GM12878 (cell line): ENCODE measurements at regions not wholly inside any gene's neighbourhood (a gene's known extent, or its start where the extent isn't known, plus 50 kb on each side); places are given as distances from the start of the nearest gene placed in this dataset.

Experiments used
- ATAC-seq: fragments of 200-7000 bp; cut with Tn5 transposase; 3 replicates; pipeline ENCODE4 v1.9.1; 2020; ENCODE audit warnings: mild to moderate bottlenecking, moderate library complexity
- BruUV-seq: library from RNA; stranded (reverse); fragments of 400-500 nt; replicated peaks from 2 replicates; lab custom pipeline; 2021; lab: Mats Ljungman, UMichigan
- CTCF ChIA-PET: fragments of 300-600 bp; sonication (Branson Sonifier 250); formaldehyde crosslinking; extraction: SDS; loops from one replicate; lab custom pipeline; 2021; ENCODE audit warnings: inconsistent platforms; lab: Yijun Ruan, JAX
- POLR2A ChIA-PET: fragments of 350-600 bp; formaldehyde crosslinking; extraction: SDS; loops from one replicate; lab custom pipeline; 2021; ENCODE audit warnings: inconsistent platforms; lab: Charles Lee
- RAD21 ChIA-PET: fragments of 300-600 bp; sonication (Branson Sonifier 250); formaldehyde crosslinking; loops from one replicate; lab custom pipeline; 2023; ENCODE audit warnings: antibody characterized with exemption; ENCODE audit not compliant: unreplicated experiment; lab: Charles Lee
- SMC1A ChIA-PET: fragments of 300-600 bp; sonication (Branson Sonifier 250); formaldehyde crosslinking; loops from one replicate; lab custom pipeline; 2023; ENCODE audit not compliant: unreplicated experiment, uncharacterized antibody; lab: Charles Lee
- DNase-seq: peaks from one replicate; pipeline ENCODE4 v3.0.0-alpha.2; 2011; ENCODE audit warnings: low read depth, low spot score
- FAIRE-seq: peaks from 3 replicates; lab custom pipeline; 2011; peaks lifted over from hg19 to GRCh38; lab: Jason Lieb, UNC
- H2AFZ ChIP-seq: 2 replicates; pipeline ENCODE4 v1.6.0; 2011; ENCODE audit warnings: low read depth, low read length, control low read depth; ENCODE audit not compliant: control insufficient read depth
- H3K27ac ChIP-seq: 2 replicates; pipeline ENCODE4 v1.5.1; 2011; ENCODE audit warnings: control low read depth; ENCODE audit not compliant: control insufficient read depth, insufficient read depth
- H3K27me3 ChIP-seq, 2 experiments: replicated peaks in 1 of 2; 2 replicates each; pipeline versions ENCODE4 v1.6.0 to v1.6.1; 2011; ENCODE audit warnings: low read length in 1 of 2; ENCODE audit not compliant: control insufficient read depth in 2 of 2, insufficient read depth in 2 of 2
- H3K36me3 ChIP-seq, 2 experiments: 2 replicates each; pipeline ENCODE4 v1.5.1; 2011; ENCODE audit warnings: low read length in 1 of 2; ENCODE audit not compliant: control insufficient read depth in 2 of 2, insufficient read depth in 2 of 2
- H3K4me1 ChIP-seq: 2 replicates; pipeline ENCODE4 v1.6.1; 2011; ENCODE audit warnings: mild to moderate bottlenecking, low read length, moderate library complexity, mixed read lengths; ENCODE audit not compliant: control insufficient read depth, insufficient read depth
- H3K4me2 ChIP-seq: 2 replicates; pipeline ENCODE4 v1.6.0; 2011; ENCODE audit warnings: control low read depth; ENCODE audit not compliant: control insufficient read depth, insufficient read depth
- H3K4me3 ChIP-seq: fragments of 200-600 bp; sonication (generic); 2 replicates; pipeline ENCODE4 v1.5.1; 2016
- H3K79me2 ChIP-seq: 2 replicates; pipeline ENCODE4 v1.6.0; 2011; ENCODE audit warnings: low read length; ENCODE audit not compliant: control insufficient read depth, insufficient read depth
- H3K9ac ChIP-seq: 2 replicates; pipeline ENCODE4 v1.8.0; 2011; ENCODE audit warnings: low read length, control low read depth, mixed read lengths; ENCODE audit not compliant: control insufficient read depth, insufficient read depth
- H3K9me3 ChIP-seq: replicated peaks from 3 replicates; pipeline ENCODE4 v1.5.1; 2011; ENCODE audit warnings: mild to moderate bottlenecking, low read length; ENCODE audit not compliant: control insufficient read depth, insufficient read depth
- H4K20me1 ChIP-seq: 2 replicates; pipeline ENCODE4 v1.6.0; 2011; ENCODE audit not compliant: control insufficient read depth, insufficient read depth
- BMI1 ChIP-seq: fragments of 450-650 bp; IDR thresholded peaks from 2 replicates; pipeline ENCODE4 v1.6.1; 2016; ENCODE audit warnings: mild to moderate bottlenecking, moderate library complexity, borderline replicate concordance
- HDAC6 ChIP-seq: fragments of 200-600 bp; sonication (generic); IDR thresholded peaks from one replicate; pipeline ENCODE4 v1.8.0; 2017; ENCODE audit warnings: antibody characterized with exemption; ENCODE audit not compliant: unreplicated experiment
- IKZF2 ChIP-seq, 2 experiments: fragments of 450-650 bp; IDR thresholded peaks; 2 replicates each; pipeline ENCODE4 v1.6.1; 2017; ENCODE audit warnings: mild to moderate bottlenecking in 2 of 2, moderate library complexity in 2 of 2
- KLF5 ChIP-seq: fragments of 450-650 bp; IDR thresholded peaks from 2 replicates; pipeline ENCODE4 v1.6.1; 2014; ENCODE audit warnings: mild to moderate bottlenecking; ENCODE audit not compliant: partially characterized antibody
- SMAD5 ChIP-seq: IDR thresholded peaks from 2 replicates; pipeline ENCODE4 v1.6.1; 2016; ENCODE audit warnings: antibody characterized with exemption, low read depth
- SUPT20H ChIP-seq: IDR thresholded peaks from 2 replicates; pipeline ENCODE4 v1.6.1; 2011; ENCODE audit warnings: low read depth, mild to moderate bottlenecking, low read length, moderate library complexity, borderline replicate concordance; ENCODE audit not compliant: control insufficient read depth
- TBL1XR1 ChIP-seq: IDR thresholded peaks from 2 replicates; pipeline ENCODE4 v1.6.1; 2012; ENCODE audit warnings: low read depth, low read length, improper control_type of control experiment
- ZBTB40 ChIP-seq: fragments of 450-650 bp; IDR thresholded peaks from 2 replicates; pipeline ENCODE4 v1.6.1; 2016; ENCODE audit warnings: mild to moderate bottlenecking, moderate library complexity, borderline replicate concordance
- in situ Hi-C: fragments of 300-500 bp; cut with MboI; formaldehyde crosslinking; loops from 9 replicates; pipeline ENCODE4 v1.14.3; 2018; ENCODE audit warnings: mixed read lengths
- intact Hi-C: fragments of 100-400 bp; cut with micrococcal nuclease; formaldehyde crosslinking; loops from one replicate; pipeline ENCODE4 v1.14.2; 2022; ENCODE audit not compliant: unreplicated experiment
- TF ChIP-seq, protein P1 (sequence below): fragments of 150-350 bp; IDR thresholded peaks from 2 replicates; pipeline ENCODE4 v1.6.1; 2014; ENCODE audit warnings: mild to moderate bottlenecking, low read depth, low read length
- TF ChIP-seq, protein P2 (sequence below): fragments of 450-650 bp; IDR thresholded peaks from 2 replicates; pipeline ENCODE4 v1.6.1; 2017; ENCODE audit warnings: mild to moderate bottlenecking, low read depth, inconsistent platforms; ENCODE audit not compliant: poor library complexity, severe bottlenecking
- TF ChIP-seq, protein P3 (sequence below): fragments of 450-650 bp; IDR thresholded peaks from 2 replicates; pipeline ENCODE4 v1.6.1; 2017; ENCODE audit warnings: antibody characterized with exemption, mild to moderate bottlenecking, moderate library complexity

GRCh38 chr4:30094887-30095286 is 625.3 kb upstream of the PCDH7 start (continued):
- TF ChIP-seq ZBTB40, result no peak

GRCh38 chr4:30103455-30103854 is 616.7 kb upstream of the PCDH7 start:
- in situ Hi-C loops (no loop called here), intact Hi-C loops (no loop called here)
- DNase-seq (no peak), ATAC-seq (no peak), FAIRE-seq (no peak)
- Histone ChIP-seq H3K9ac (no peak overlapping the region), H3K9me3 (no peaks in the 10 kb centered on the region), H3K4me2 (no peak overlapping the region), H3K4me1 (no peaks in the 10 kb centered on the region), H3K36me3 (no peaks in the 10 kb centered on the region), H4K20me1 (no peaks in the 10 kb centered on the region), H2AFZ (no peak overlapping the region), H3K27me3 (no peaks in the 10 kb centered on the region), H3K4me3 (no peak overlapping the region), H3K79me2 (no peaks in the 10 kb centered on the region), H3K27ac (no peak overlapping the region)
- RAD21 ChIA-PET, result no interaction called here
- SMC1A ChIA-PET, result no interaction called here
- POLR2A ChIA-PET, result no interaction called here
- BruUV-seq, result no TSS peak
- CTCF ChIA-PET, result no interaction called here
- TF ChIP-seq, protein P1, sequence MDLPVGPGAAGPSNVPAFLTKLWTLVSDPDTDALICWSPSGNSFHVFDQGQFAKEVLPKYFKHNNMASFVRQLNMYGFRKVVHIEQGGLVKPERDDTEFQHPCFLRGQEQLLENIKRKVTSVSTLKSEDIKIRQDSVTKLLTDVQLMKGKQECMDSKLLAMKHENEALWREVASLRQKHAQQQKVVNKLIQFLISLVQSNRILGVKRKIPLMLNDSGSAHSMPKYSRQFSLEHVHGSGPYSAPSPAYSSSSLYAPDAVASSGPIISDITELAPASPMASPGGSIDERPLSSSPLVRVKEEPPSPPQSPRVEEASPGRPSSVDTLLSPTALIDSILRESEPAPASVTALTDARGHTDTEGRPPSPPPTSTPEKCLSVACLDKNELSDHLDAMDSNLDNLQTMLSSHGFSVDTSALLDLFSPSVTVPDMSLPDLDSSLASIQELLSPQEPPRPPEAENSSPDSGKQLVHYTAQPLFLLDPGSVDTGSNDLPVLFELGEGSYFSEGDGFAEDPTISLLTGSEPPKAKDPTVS, result no peak
- TF ChIP-seq BMI1 (no peak), TBL1XR1 (no peak), KLF5 (no peak), SUPT20H (no peak), SMAD5 (no peak), HDAC6 (no peak), IKZF2 (IDR thresholded peaks at IDR 0.05) (no peak)
- TF ChIP-seq, protein P2, sequence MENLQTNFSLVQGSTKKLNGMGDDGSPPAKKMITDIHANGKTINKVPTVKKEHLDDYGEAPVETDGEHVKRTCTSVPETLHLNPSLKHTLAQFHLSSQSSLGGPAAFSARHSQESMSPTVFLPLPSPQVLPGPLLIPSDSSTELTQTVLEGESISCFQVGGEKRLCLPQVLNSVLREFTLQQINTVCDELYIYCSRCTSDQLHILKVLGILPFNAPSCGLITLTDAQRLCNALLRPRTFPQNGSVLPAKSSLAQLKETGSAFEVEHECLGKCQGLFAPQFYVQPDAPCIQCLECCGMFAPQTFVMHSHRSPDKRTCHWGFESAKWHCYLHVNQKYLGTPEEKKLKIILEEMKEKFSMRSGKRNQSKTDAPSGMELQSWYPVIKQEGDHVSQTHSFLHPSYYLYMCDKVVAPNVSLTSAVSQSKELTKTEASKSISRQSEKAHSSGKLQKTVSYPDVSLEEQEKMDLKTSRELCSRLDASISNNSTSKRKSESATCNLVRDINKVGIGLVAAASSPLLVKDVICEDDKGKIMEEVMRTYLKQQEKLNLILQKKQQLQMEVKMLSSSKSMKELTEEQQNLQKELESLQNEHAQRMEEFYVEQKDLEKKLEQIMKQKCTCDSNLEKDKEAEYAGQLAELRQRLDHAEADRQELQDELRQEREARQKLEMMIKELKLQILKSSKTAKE, result no peak
- TF ChIP-seq, protein P3, sequence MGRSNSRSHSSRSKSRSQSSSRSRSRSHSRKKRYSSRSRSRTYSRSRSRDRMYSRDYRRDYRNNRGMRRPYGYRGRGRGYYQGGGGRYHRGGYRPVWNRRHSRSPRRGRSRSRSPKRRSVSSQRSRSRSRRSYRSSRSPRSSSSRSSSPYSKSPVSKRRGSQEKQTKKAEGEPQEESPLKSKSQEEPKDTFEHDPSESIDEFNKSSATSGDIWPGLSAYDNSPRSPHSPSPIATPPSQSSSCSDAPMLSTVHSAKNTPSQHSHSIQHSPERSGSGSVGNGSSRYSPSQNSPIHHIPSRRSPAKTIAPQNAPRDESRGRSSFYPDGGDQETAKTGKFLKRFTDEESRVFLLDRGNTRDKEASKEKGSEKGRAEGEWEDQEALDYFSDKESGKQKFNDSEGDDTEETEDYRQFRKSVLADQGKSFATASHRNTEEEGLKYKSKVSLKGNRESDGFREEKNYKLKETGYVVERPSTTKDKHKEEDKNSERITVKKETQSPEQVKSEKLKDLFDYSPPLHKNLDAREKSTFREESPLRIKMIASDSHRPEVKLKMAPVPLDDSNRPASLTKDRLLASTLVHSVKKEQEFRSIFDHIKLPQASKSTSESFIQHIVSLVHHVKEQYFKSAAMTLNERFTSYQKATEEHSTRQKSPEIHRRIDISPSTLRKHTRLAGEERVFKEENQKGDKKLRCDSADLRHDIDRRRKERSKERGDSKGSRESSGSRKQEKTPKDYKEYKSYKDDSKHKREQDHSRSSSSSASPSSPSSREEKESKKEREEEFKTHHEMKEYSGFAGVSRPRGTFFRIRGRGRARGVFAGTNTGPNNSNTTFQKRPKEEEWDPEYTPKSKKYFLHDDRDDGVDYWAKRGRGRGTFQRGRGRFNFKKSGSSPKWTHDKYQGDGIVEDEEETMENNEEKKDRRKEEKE, result no peak
